ENCODE measurements at regions not wholly inside any gene's neighbourhood (a gene's known extent, or its start where the extent isn't known, plus 50 kb on each side); places are given as distances from the start of the nearest gene placed in this dataset.
"Not testable (repeated sequence)": the region's sequence is repeated elsewhere in the genome, so short reads cannot be mapped to it uniquely, and the experiment has no call there.

DNA sequence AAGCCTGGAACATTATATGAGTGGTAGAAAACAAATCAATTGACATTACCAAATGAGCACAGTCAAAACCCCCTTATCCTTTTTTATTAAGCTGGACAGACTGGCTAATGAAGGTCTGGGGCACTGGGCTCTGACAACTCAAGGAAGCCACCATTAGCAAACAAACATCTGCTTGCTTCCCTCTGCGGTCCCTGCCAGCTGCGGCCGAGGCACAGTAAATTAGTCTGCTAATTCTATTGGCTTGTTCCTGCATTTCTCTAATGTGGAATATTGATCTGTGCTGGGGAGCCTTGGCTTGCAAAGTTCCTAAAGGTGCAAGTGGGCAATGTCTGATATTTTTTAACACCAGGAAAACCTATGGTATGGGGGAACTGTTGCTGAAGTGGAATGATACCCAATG is 300.3 kb downstream of the MTX2 start:
- no peak for DNase-seq (ENCODE audit: low read depth in 2 of 2)

DNA sequence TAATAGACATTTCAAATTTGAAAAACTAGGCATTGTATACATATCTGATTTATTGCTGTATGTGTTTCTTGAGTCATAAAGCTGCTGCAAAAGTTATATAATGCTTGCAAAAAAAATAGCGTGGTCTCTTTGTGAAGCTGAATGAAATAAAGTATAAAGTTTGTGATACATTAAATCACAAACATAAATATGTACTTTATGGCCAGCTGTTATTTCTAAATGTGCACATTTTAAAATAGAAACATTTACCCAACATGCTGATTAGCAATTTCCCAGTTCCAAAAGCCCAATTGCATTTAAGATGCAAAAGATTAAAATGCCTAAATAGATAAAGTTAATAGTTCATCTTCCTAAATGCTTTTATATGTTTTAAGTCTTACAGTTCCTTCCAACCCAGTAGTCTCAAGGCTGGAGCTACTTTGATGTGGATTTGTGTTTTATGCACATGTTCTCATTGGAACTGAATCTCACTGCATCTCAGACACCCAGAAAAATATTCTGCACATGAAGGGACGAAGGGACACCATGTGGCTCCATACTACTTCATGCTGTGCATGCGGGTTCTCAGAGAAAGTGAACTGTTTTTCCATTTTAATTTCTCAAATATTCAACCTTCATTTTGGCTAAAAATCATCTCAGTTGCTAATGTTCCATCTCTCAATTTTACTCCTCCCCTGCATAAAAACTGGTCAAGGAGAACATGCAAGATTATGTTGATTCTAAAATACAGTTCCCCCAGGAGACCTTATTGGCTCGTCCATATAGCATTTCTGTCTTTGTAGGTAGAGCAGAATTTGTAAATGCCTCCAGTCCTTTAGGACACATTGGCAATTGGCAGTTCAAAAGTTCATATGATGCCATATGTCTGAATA is 304.6 kb downstream of the MTX2 start:
- no peak for DNase-seq (ENCODE audit: low read depth in 2 of 2)

DNA sequence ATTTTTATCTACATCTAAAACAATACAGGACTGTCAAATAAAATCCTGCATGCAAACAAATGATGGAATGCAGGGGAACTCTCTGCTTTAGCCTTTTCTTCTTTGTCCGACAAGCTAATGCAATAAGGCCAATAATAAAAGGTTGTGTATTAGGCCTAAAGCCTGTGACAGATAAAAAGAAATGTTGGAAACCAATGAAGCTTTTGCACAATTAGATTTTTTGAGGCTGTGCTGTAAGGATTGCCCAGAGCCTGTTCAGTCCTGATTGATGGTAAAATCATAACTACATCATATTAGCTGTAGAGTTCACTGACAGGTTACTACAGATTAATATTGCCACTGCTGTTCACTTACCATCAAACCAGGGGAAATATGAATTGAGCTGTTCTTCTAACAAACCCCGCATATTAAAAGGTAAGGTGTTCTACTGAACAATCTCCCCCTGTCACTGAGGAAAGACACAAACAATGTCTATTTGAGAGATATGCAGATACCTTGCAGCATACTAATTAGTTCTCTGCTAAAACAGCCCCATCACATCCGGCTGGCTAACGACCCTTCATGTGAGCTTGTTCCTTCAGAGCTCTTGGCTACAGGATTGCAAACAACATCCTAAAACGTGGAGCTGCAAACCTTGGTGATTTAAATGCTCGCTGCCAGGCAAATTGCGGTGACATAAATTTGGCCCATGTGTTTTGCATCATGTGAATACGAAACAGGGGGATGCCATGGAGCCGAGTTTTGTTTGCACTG is 305.4 kb downstream of the MTX2 start:
- DNase-seq (ENCODE audit: low read depth in 2 of 2) = no peak

DNA sequence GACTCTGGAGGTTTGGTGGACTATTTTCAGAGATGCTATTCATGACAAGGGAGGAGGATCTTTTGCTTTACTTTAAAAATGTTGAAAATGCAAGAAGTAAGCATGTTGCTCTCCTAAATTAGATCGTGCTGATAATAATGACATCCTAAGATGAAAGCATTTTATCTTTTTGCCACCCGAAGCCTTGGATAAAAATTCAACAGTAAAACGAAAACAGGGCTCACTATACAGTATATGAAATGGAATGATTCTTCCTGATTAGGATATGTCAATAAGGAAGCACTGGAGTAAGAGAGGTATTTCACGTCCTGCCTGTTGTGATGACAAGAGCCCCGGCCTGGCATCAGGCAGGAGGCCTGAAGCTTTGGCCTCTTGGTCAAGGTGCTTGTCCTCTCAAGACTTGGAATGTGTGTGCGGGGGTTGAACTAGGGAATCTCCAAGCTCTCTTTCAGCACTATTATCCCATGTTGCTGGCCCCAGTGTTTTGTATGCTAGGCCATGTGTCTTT is 306.0 kb downstream of the MTX2 start:
- DNase-seq (ENCODE audit: low read depth in 2 of 2) = no peak

DNA sequence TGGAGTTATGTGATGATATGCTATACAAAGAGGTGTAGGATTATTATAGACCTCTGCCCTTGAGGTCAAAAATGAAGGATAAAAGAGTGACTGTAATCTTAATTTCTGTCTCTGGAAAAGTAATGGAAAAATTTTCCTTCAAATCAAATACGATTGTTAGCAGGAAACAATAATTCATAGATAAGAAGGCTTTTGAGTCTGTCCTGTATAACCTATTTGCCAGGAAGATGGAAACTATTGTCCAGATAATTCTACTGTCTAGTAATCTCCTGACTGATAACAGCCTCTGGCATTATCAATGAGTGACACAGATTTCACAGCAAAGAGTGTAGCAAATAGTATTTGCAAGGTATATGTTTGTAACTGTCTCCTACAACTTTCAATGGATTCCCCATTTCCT is 307.8 kb downstream of the MTX2 start:
- DNase-seq (ENCODE audit: low read depth in 2 of 2) = no peak

DNA sequence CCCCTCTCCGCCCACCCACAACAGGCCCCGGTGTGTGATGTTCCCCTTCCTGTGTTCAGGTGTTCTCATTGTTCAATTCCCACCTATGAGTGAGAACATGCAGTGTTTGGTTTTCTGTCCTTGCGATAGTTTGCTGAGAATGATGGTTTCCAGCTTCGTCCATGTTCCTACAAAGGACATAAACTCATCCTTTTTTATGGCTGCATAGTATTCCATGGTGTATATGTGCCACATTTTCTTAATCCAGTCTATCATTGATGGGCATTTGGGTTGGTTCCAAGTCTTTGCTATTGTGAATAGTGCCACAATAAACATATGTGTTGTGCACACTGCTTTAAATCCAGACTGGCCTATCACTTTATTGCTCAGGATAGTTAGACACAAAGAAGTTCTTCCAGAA is 309.1 kb downstream of the MTX2 start:
- not testable (repeated sequence) for DNase-seq (ENCODE audit: low read depth in 2 of 2)

DNA sequence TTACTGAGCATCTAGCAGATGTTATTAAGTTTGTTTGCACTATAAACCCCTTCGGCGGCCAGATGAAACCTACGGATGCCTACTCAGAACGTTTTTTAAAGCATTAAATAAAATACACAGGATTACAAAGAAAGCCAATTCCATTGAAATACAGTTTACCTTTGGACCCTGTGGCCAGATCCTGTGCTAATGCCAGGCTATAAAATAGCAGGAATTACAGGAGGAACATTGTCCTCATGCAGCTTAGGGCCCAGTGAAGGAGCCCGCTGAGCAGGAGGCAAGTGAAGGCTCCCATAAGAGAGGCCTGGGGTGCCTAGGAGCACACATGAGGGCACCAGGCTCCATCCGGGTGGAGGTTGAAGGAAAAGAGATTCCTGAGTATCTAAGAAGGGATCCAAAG is 310.4 kb downstream of the MTX2 start:
- no peak for DNase-seq (ENCODE audit: low read depth in 2 of 2)

DNA sequence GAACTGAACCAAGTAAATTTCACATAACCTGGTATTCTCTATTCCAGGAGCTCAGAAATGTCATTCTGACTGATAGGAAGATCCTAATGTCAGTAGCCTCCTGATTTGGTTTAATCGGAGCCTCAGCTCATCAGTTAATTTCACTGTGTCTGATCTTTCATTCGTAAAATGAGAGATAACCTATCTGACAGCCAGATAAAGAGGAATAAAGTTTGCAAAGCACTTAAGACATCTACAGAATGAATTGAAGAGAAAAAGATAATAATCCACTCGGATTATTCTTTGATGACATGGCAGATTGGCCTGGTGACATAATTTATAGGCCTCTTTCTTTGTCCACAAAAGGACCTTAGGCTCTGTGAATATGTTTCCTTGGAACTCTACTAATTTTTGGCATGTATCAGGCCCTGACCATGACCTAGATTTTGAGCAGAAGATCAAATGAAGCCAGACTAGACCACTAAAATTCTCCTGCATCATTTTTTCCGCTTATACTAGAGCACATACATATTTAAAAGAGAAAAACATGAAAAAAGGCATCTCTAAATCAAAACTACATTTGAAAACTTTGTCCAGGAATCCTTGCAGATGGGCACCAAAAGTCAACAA is 312.4 kb downstream of the MTX2 start:
- DNase-seq (ENCODE audit: low read depth in 2 of 2) = no peak

DNA sequence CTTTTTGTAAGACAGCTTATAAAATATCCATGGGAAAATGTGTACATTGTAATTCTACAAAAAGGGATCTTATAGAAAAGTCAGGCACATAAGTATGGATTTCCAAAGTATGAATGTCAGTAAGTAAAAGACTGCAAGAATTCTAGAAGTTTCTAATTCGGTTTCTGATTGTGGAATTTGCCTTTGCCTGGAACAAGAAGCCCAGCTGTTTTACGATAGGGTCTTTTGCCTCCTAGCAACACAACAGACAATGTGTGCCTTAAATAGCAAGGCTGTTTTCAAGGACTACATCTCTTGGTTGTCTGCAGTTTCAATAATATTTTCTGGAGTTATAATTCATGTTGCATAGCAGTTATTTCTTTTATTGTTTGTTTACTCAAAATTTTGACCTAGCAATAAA is 312.9 kb downstream of the MTX2 start:
- DNase-seq (ENCODE audit: low read depth in 2 of 2) = no peak

DNA sequence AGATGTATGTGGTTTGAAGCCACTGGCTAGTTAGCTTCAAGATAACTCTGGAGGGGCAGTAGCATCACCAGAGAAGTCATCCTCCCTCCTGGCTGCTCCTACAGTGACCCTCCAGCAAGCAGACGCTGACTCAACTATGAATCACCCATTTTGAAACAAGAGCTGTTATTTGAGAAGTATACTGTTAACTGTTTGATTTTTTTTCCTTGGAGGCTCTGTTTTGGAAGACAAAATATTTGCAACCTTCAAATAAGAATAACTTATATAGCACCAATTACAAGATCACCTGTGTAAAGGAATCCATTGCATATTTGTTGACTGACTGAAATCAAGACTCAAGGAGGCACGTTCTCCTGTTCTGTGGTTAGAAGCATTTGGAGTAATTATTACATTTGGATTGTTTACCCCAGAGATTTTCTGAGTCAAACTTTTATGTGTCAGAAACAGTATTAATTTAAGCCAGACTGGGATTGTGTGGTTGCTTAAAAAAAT is 313.8 kb downstream of the MTX2 start:
- no peak for DNase-seq (ENCODE audit: low read depth in 2 of 2)

DNA sequence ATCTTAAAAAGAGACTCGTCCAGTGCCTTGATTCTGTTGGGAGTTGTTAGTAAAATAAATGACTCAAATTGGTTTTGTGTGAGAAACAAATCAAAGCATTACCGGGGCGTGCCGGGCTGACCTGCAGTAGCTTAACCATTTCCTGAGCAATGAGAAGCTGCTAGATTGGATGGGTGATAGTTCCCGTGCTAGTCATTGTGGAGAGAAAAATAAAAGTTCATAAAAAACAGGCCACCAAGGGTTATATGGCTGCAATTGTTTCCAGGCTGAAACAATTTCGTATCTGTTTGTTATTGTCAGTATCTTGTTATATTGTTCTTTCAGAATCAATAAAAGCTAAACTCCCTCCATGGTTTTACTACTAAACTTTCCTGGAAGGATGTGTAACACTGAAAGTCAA is 314.4 kb downstream of the MTX2 start:
- no peak for DNase-seq (ENCODE audit: low read depth in 2 of 2)

DNA sequence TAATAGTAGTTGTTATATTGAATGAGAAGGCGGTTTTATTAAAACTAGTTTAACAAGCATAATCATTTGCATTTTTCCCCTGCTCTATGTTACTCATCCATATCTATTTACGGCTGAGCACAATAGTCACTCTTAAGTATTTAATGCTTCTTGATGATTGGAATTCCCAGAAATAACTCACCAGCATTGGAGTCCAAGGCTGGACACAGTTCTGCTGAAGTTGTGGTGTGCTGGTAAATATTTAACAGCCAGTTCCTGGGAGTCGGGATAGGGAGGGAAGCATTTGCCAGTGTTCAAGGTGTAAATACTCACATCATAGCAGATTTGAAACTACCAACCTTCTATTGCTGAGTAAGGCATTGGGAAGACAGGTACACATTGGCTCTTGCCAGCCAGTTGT is 315.1 kb downstream of the MTX2 start:
- DNase-seq (ENCODE audit: low read depth in 2 of 2) = no peak

DNA sequence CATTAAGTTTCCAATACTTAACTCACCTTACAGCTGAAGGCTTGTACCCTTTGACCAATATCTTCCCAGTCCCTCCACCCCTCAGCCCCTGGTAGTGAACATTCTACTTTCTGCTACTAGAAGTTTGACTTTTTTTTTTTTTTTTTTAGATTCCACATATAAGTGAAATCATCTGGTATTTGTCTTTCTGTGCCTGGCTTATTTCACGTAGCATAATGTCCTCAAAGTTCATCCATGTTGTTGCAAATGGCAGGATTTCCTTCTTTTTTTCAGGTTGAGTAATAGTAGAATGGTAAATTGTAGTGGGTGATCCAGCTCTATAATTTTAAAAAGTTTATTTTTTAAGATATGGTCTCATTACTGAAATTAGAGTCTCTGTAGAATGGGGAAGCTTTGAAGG is 316.0 kb downstream of the MTX2 start:
- no peak for DNase-seq (ENCODE audit: low read depth in 2 of 2)

DNA sequence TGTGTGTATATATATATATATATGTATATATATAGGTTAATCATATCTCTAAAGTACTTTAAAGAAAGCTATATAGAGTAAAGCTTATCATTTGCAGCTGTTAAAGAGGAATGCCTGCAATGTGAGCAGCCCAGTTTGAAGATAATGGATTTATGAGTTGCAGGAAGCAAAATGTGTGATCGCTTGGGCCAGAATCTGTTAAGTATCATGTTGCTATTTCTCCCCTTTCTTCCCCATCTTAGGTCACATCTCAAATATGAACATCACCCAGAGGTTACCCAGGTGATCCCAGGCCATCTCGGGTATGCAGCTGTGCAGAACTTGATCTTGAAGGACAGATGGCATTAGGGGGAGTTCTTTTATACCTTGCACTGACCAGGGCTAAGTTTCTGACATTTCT is 316.5 kb downstream of the MTX2 start:
- DNase-seq (ENCODE audit: low read depth in 2 of 2) = no peak

DNA sequence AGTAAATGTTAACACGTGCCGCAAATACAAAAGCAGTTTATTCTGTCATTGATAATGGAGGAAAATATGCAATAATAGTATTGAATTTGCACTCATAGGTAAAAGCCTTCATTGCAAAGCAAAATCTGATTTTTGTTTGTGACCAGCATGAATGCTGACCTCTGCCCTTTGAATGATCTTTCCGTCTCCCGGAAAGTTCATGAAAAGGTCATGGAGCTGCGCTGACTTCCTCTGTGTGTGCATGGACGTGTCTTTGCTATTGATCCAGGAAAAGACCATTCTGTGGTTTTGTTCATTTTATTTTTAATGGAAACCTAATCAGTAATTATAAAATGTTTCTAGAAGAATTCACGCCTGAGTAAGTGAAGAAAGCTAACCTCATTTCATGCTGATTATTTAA is 320.0 kb downstream of the MTX2 start:
- DNase-seq (ENCODE audit: low read depth in 2 of 2) = no peak

DNA sequence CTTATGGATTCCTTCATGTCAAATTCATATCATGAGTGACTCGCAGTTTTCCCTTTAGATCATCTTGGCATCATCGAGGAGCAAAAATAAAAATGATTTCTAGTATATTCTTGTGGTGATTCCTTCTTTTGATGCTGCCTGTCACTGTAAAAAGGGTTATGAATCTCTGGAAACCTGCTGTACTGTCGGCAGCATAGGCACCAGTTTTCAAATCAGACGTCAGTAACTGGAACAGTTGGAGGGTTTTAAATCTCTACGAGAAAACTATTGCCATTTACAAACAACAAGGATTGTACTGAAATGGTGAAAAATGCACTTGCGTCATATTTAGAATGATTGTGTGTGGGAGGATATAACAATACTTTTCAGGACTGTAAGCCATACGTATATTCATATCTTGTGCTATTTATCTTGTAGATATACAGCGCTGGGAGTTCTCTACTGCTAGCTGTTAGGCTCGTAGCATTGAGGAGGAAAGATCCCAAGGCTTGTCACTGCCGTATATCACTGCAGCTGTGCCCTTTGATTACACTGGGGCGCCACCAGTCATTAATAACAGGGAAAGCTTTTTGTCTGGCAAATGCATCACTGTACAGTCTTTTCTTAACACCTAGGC is 320.7 kb downstream of the MTX2 start:
- DNase-seq (ENCODE audit: low read depth in 2 of 2) = no peak

DNA sequence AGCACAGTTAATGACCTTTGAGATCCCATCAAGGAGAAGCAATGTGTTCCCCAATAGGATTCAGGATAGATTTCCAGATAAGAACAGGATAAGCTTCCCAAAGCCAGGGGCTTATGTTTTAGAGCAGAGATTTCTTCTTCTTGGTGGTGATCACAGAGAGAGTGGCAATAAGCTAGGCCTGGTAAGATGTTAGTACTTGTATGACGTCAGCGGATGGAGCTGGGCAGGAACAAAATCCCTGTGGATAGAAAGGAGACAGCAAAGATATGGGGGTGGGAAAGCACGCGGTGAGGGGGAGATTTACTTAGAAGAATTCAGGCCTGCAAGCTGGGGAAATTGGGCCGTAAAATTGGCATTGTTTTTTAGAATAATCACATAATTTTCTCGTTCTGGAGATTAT is 323.0 kb downstream of the MTX2 start:
- DNase-seq (ENCODE audit: low read depth in 2 of 2) = no peak

DNA sequence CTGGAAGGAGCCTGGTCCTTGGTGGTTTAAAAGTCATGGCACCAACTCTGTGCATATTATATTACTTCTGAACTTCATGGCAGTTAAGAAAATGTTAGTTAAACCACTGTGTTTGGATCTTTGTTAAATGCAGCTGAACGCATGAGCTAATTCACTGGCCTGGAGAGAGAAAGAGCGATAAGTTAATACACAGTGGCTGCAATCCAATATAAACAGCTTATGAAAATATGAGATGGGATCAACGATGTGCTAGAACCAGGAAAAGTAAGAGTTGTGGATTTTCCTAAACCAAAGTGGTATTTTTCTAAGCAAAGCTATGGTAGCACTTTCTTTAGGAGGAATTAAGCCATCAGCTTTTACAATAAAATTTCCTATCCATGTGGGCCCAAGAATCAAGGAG is 326.7 kb downstream of the MTX2 start:
- DNase-seq (ENCODE audit: low read depth in 2 of 2) = no peak

DNA sequence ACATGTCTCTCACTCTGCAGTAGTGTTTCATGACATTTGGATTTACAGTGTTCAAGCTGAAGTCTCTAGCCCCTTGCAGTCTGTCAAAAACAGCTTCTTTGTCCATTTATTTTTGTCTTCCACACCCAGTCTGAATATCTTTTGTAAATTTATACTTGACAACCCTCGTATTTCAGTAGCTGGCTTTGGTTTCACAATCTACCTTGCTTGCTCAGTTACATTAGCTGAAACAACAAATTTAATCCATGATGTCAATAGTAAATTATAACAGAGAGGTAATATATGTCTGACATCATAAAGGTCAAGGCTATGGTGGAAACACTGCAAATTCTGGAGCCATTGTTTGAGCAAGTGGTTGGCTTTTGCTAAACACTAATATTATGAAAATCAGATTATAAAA is 328.7 kb downstream of the MTX2 start:
- no peak for DNase-seq (ENCODE audit: low read depth in 2 of 2)

DNA sequence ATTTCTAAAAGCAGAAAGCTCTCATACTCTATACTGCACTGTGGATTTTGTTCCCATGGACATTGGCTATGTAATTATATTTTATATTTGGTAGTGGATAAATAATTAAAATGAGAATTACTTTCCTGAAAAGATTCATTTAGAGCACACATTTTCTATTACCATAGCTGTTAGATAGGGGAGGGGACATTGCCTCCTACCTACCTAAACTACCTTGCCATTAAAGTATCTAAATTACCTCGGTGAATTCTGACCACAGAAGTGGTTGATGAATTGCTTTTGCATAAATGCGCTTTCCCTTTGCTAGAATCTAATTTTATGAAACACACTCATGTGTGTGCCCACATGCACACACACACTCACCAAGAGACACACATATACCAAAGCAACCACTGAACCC is 329.1 kb downstream of the MTX2 start:
- DNase-seq (ENCODE audit: low read depth in 2 of 2) = no peak

DNA sequence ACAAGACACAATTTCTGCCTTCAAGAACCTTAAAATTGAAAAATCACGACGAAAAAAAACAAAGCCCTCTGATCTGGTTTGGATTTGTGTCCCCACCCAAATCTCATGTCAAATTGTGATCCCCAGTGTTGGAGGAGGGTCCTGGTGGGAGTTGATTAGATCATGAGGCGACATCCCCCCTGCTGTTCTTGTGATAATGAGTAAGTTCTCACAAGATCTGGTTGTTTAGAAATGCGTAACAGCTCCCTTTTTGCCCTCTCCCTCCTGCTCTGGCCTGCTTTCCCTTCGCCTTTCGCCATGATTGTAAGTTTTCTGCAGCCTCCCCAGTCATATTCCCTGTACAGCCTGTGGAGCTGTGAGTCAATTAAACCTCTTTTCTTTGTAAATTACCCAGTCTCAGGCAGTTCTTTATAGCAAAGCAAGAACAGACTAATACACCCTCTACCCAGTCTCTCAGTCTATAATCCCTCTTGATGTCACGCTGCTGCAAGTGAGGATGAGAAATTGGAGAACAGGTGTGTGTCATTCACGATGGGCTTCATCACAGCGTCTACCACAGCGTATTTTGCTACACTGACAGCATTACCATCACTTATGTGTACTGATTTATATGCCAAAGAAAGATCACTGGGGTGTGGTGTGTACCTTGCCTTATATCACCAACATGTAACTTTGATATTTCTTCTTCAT is 330.7 kb downstream of the MTX2 start:
- no peak for DNase-seq (ENCODE audit: low read depth in 2 of 2)

DNA sequence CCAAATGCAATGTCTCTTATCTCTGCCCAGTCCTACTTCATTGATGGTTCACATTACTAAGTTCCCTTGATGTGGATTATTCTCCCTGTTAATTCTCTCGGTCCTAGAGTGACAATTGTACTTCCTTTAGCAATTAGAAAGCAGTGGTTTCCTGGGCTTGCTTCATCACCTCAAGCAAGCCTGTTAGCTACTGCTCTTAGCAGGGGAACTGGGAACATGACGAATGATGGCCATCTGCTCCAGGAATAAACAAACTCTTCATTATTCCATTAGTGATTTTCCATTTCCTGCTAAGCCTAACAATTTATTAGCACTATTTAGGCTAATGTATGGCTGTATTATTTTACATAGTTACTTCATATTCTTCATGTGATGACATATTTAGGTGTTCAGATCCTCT is 331.8 kb downstream of the MTX2 start:
- no peak for DNase-seq (ENCODE audit: low read depth in 2 of 2)
